ENCODE measurements at regions not wholly inside any gene's neighbourhood (a gene's known extent, or its start where the extent isn't known, plus 50 kb on each side); places are given as distances from the start of the nearest gene placed in this dataset.

DNA sequence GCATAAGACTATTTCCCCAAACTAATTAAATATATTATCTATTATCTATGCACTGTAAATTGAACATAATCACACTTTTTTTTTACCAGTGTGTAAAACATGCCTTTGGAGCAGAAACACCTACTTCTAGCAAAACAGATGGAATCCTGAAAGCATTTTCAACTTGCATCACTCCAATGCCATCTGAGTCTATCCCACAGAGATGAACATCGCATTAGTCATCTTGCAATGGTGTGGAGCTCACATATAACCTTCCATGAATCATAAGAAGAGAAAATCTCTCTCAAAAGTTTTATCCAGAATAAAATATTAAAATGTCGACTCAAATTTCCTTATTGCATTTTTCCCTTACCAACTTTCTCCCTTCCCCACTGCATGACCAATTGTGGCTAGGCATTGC, 406.7 kb upstream of the ACTRT1 start:
- TF ChIP-seq, protein P1, sequence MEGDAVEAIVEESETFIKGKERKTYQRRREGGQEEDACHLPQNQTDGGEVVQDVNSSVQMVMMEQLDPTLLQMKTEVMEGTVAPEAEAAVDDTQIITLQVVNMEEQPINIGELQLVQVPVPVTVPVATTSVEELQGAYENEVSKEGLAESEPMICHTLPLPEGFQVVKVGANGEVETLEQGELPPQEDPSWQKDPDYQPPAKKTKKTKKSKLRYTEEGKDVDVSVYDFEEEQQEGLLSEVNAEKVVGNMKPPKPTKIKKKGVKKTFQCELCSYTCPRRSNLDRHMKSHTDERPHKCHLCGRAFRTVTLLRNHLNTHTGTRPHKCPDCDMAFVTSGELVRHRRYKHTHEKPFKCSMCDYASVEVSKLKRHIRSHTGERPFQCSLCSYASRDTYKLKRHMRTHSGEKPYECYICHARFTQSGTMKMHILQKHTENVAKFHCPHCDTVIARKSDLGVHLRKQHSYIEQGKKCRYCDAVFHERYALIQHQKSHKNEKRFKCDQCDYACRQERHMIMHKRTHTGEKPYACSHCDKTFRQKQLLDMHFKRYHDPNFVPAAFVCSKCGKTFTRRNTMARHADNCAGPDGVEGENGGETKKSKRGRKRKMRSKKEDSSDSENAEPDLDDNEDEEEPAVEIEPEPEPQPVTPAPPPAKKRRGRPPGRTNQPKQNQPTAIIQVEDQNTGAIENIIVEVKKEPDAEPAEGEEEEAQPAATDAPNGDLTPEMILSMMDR (conservative IDR thresholded peaks at IDR 0.05; ENCODE audit: low read depth, low read length) = no peak
- H3K4me3 ChIP-seq (ENCODE audit: low read depth, low read length) = no peak overlapping the region
- DNase-seq (ENCODE audit: low read depth) = peak; percentile 35

DNA sequence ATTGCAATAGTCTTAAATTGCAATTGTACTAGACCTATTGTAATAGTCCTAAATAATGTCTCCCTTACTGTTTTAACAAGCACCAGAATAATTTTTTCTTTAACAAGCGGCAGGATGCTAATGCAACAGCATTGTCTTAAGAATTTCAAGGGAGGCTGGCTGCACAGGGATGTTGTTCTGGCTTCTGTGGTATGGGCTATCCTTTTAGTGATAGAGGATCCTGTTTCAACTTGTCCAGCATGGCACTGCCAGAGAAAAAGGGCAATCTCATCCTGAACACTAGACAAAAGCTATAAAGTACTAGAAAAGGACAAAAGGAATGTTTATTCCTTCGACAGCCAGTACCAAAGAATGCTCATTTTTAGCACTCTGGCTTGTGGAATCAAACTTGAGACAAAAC, 405.5 kb upstream of the ACTRT1 start:
- TF ChIP-seq, protein P1 (conservative IDR thresholded peaks at IDR 0.05; ENCODE audit: low read depth, low read length) = no peak
- no peak overlapping the region for H3K4me3 ChIP-seq (ENCODE audit: low read depth, low read length)
- DNase-seq (ENCODE audit: low read depth) = no peak

DNA sequence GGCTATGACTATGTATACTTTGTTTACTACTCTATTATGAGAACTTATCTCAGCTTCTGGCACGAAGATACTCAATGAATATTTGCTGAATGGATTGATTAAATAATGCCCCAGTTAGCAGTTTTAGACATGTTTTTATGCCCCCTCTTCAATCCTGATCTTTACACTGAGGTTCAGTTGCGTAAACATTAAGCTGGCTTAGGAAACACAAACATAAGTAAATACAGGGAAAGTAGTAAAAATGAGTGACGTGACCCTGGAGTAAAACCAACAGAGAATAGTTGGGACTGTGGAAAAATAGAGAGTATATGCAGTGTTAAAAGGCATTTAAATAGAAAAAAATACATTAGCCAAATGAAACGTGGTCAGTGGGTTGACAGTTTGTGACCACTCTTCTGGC, 387.0 kb upstream of the ACTRT1 start:
- no peak overlapping the region for H3K4me3 ChIP-seq (ENCODE audit: low read depth, low read length)
- no peak for DNase-seq (ENCODE audit: low read depth)
- TF ChIP-seq, protein P1 (conservative IDR thresholded peaks at IDR 0.05; ENCODE audit: low read depth, low read length) = no peak

DNA sequence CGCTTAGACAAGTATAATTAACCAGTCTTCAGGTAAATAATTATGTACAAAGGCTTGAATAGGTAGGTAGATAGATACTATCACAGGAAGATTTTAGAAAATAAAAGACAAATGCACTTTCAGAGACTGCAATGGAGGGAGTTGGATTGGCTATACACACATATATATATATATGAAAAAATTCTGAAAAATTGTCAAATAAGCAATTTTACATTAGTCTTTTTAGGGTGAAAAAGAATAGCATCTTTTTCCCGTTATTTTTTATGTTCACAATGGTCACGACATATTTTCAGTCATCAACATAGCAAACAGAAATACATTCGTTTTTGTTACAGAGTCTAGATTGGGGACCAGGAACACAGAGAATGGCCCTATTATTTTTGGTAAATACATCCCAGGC, 385.9 kb upstream of the ACTRT1 start:
- no peak overlapping the region for H3K4me3 ChIP-seq (ENCODE audit: low read depth, low read length)
- TF ChIP-seq, protein P1 (conservative IDR thresholded peaks at IDR 0.05; ENCODE audit: low read depth, low read length) = no peak
- no peak for DNase-seq (ENCODE audit: low read depth)

DNA sequence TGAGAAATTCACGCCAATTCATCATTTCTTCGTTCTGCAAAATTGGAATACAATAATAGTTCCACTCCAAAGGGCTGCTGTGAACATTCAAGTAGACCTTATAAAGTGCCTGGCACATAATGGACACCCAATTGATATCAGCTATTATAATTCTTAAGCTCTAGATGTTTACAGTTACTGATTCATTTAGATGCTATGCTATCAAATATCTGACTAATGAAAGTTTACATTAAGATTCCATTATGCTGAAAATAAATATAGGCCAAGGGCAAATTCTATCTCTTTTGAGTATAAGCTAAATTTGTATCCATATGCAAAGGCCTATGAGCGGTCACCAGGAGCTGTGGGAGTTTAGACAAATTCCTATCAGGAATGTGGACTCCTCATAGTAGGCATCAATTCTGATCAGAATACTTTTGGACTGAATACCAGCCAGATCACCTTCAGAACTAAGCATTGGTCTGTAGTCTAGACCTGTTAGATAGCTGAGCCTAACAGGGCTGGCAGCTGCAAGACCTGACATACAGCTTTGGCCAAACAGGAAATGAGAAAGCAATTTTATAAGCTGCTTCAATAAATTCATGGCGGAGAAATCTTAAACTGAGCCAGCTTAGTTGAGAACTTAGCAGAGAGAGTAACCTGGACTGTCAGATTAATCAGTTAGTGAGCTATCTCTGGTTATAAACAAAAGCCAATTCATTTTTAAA, 384.3 kb upstream of the ACTRT1 start:
- no peak overlapping the region for H3K4me3 ChIP-seq (ENCODE audit: low read depth, low read length)
- TF ChIP-seq, protein P1 (conservative IDR thresholded peaks at IDR 0.05; ENCODE audit: low read depth, low read length) = no peak
- DNase-seq (ENCODE audit: low read depth) = no peak

DNA sequence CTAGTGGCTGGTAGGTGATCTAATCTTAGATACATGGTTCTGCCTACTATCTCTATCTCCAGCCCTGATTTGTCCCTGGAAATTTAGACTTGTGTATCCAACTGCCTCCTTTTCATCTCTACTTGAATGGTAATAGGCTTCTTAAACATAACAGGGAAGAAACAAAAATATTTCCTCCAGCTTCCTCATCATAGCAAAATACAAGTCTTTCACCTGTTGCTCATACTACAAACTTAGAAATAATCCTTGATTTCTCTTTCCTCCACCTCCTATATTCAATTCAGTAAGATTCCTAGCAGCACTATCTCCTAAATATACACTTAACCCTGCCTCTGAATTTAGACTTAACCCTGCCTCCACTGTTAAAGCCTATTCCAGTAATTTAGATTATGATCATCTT, 373.3 kb upstream of the ACTRT1 start:
- no peak for DNase-seq (ENCODE audit: low read depth)
- TF ChIP-seq, protein P1 (conservative IDR thresholded peaks at IDR 0.05; ENCODE audit: low read depth, low read length) = no peak
- no peak overlapping the region for H3K4me3 ChIP-seq (ENCODE audit: low read depth, low read length)

DNA sequence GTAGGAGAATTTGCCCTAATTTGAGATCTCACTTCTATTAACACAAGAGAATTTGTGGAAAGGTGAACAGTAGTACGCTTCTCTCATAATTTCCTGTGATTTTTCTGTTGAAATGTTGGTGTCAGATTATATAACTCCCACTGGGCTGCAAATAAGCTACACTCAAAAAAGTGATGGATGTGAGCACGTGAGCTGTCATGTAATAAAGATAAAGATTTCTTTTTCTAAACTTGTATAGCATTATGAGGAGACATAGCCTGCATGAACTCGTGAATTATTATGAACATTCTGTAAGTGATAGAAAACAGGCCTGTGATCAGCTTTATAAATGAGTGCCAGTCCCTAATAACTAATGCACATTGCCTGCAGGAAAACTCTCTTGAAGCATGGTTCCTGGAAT, 356.6 kb upstream of the ACTRT1 start:
- TF ChIP-seq, protein P1 (conservative IDR thresholded peaks at IDR 0.05; ENCODE audit: low read depth, low read length) = no peak
- H3K4me3 ChIP-seq (ENCODE audit: low read depth, low read length) = no peak overlapping the region
- no peak for DNase-seq (ENCODE audit: low read depth)

All from epithelial cell of proximal tubule (primary cell).